ENCODE measurements at regions not wholly inside any gene's neighbourhood (a gene's known extent, or its start where the extent isn't known, plus 50 kb on each side); places are given as distances from the start of the nearest gene placed in this dataset.
A peak's percentile ranks its signal among the peaks of the same experiment; 100 is the strongest.

- H4K8ac ChIP-seq (replicated peaks; ENCODE audit: insufficient read length, low read depth, low read length), result no peak overlapping the region
- no peaks in the 10 kb centered on the region for H3K9me3 ChIP-seq (ENCODE audit: control insufficient read depth, low read depth, low read length)
- no peak overlapping the region for H2BK120ac ChIP-seq (ENCODE audit: low read depth, low read length, poor library complexity, severe bottlenecking)
- H3K79me2 ChIP-seq (ENCODE audit: insufficient read depth, low read length), result no peaks in the 10 kb centered on the region
- Mint-ChIP-seq H3K4me3 (no peak overlapping the region), H3K27ac (peak overlapping the region in 2 of 3 experiments; percentile 24 to 86; a peak in 3 of 7 replicates), H3K36me3 (ENCODE audit: insufficient read depth in 1 of 3, low read depth in 3 of 3) (no peaks in the 10 kb centered on the region), H3K27me3 (ENCODE audit: low read depth) (no peaks in the 10 kb centered on the region), H3K4me1 (peaks cover 10 to 12% of the 10 kb centered on the region in 2 experiments), H3K9me3 (no peaks in the 10 kb centered on the region)
- no peaks in the 10 kb centered on the region for H3K23me2 ChIP-seq (ENCODE audit: insufficient read length, low read depth, low read length, poor library complexity, severe bottlenecking)
- H3T11ph ChIP-seq (ENCODE audit: low read length), result no peak overlapping the region
- H3K9ac ChIP-seq (ENCODE audit: extremely low read depth, insufficient read length, low read length), result no peak overlapping the region
- no peak overlapping the region for H3K4me2 ChIP-seq (ENCODE audit: insufficient read depth, insufficient read length, low read length)
- H2BK12ac ChIP-seq (ENCODE audit: insufficient read length, low read depth, low read length), result no peak overlapping the region
- H3K4ac ChIP-seq (ENCODE audit: low read depth, low read length), result no peak overlapping the region
- H2BK5ac ChIP-seq (ENCODE audit: insufficient read length, low read length), result no peak overlapping the region
- H3K27me3 ChIP-seq (ENCODE audit: insufficient read depth, low read length), result no peaks in the 10 kb centered on the region
- TF ChIP-seq CTCF (conservative IDR thresholded peaks at IDR 0.05), result no peak
- H4K20me1 ChIP-seq (ENCODE audit: control insufficient read depth, insufficient read depth, insufficient read length), result no peaks in the 10 kb centered on the region
- H3K27ac ChIP-seq (ENCODE audit: insufficient read length, low read depth, low read length), result no peak overlapping the region
- H3K56ac ChIP-seq (ENCODE audit: insufficient read length, low read depth, low read length), result no peak overlapping the region
- H2AFZ ChIP-seq (ENCODE audit: low read length), result no peak overlapping the region
- H3K79me1 ChIP-seq (ENCODE audit: insufficient read depth, low read depth, low read length, poor library complexity, severe bottlenecking), result no peaks in the 10 kb centered on the region
- no peak overlapping the region for H3K14ac ChIP-seq (ENCODE audit: insufficient read depth, low read length)
- H4K5ac ChIP-seq (ENCODE audit: insufficient read length, low read depth, low read length), result no peak overlapping the region
- H3K4me1 ChIP-seq (ENCODE audit: insufficient read depth, low read length), result no peaks in the 10 kb centered on the region
- H3K18ac ChIP-seq (ENCODE audit: insufficient read length, low read depth, low read length), result no peak overlapping the region
- no peak overlapping the region for H2AK5ac ChIP-seq (ENCODE audit: insufficient read length, low read length)
- DNase-seq, result no peak
- H3K23ac ChIP-seq (ENCODE audit: insufficient read length, low read depth, low read length), result no peak overlapping the region
- no peak overlapping the region for H2BK20ac ChIP-seq (ENCODE audit: low read depth, low read length, poor library complexity, severe bottlenecking)
- H4K91ac ChIP-seq (ENCODE audit: insufficient read length, low read depth, low read length), result no peak overlapping the region
- no peak overlapping the region for H2BK15ac ChIP-seq (ENCODE audit: low read depth, low read length)
These were observed 1123.5 kb downstream of the ROBO2 start for GRCh38 chr3:78163379-78163778.
